Activated CD4-positive, alpha-beta T cell treated with anti-CD3 and anti-CD28 coated beads, Interleukin-10, Interleukin-2, amounts not matched to agents 100 ng/mL and 50 ng/mL, durations not matched to agents 16 hours and 8 hours (primary cell): ENCODE measurements at regions not wholly inside any gene's neighbourhood (a gene's known extent, or its start where the extent isn't known, plus 50 kb on each side); places are given as distances from the start of the nearest gene placed in this dataset.
"Not testable (repeated sequence)": the region's sequence is repeated elsewhere in the genome, so short reads cannot be mapped to it uniquely, and the experiment has no call there.

Experiments used
- DNase-seq: peaks from one replicate; pipeline ENCODE4 v3.0.0-alpha.2; 2020

- no peak for DNase-seq
Observed at GRCh38 chr16:60204181-60204580, 1470.1 kb upstream of the GOT2 start.

GRCh38 chr16:60203525-60204124, 1469.5 kb upstream of the GOT2 start:
- no peak for DNase-seq

GRCh38 chr16:60200729-60201128, 1466.6 kb upstream of the GOT2 start:
- DNase-seq = not testable (repeated sequence)

- DNase-seq = no peak
Observed at GRCh38 chr16:60200161-60200560, 1466.0 kb upstream of the GOT2 start.

- no peak for DNase-seq
Observed at GRCh38 chr16:60199150-60199549, 1465.0 kb upstream of the GOT2 start.

- DNase-seq = no peak
Observed at GRCh38 chr16:60181536-60181935, 1447.4 kb upstream of the GOT2 start.

GRCh38 chr16:60180609-60181008, 1446.5 kb upstream of the GOT2 start:
- no peak for DNase-seq

GRCh38 chr16:60170196-60170595, 1436.1 kb upstream of the GOT2 start:
- no peak for DNase-seq

- no peak for DNase-seq
Observed at GRCh38 chr16:60166111-60166510, 1432.0 kb upstream of the GOT2 start.

- DNase-seq = no peak
Observed at GRCh38 chr16:60151987-60152386, 1417.9 kb upstream of the GOT2 start.

GRCh38 chr16:60150907-60151306, 1416.8 kb upstream of the GOT2 start:
- DNase-seq = no peak

GRCh38 chr16:60143348-60143705, 1409.2 kb upstream of the GOT2 start:
- DNase-seq = no peak

- DNase-seq = no peak
Observed at GRCh38 chr16:60142619-60143347, 1408.7 kb upstream of the GOT2 start.

- no peak for DNase-seq
Observed at GRCh38 chr16:60137891-60138290, 1403.8 kb upstream of the GOT2 start.

GRCh38 chr16:60127196-60127595, 1393.1 kb upstream of the GOT2 start:
- no peak for DNase-seq

- DNase-seq = not testable (repeated sequence)
Observed at GRCh38 chr16:60126115-60126514, 1392.0 kb upstream of the GOT2 start.

GRCh38 chr16:60123392-60124023, 1389.4 kb upstream of the GOT2 start:
- DNase-seq = no peak

GRCh38 chr16:60120586-60120985, 1386.5 kb upstream of the GOT2 start:
- DNase-seq = no peak

GRCh38 chr16:60110531-60110930, 1376.4 kb upstream of the GOT2 start:
- DNase-seq = no peak

- DNase-seq = no peak
Observed at GRCh38 chr16:60107871-60108270, 1373.8 kb upstream of the GOT2 start.

GRCh38 chr16:60107437-60107836, 1373.3 kb upstream of the GOT2 start:
- DNase-seq = no peak

GRCh38 chr16:60100371-60100770, 1366.3 kb upstream of the GOT2 start:
- DNase-seq = no peak

- DNase-seq = no peak
Observed at GRCh38 chr16:60091529-60091928, 1357.4 kb upstream of the GOT2 start.

GRCh38 chr16:60091071-60091470, 1357.0 kb upstream of the GOT2 start:
- no peak for DNase-seq
